Muscle of back (tissue), 3 donors: ENCODE measurements at regions not wholly inside any gene's neighbourhood (a gene's known extent, or its start where the extent isn't known, plus 50 kb on each side); places are given as distances from the start of the nearest gene placed in this dataset.

Source experiments
- DNase-seq, 3 donors: peaks; one replicate each; pipeline versions ENCODE4 v3.0.0 to v3.0.0-alpha.2; 2013

DNA sequence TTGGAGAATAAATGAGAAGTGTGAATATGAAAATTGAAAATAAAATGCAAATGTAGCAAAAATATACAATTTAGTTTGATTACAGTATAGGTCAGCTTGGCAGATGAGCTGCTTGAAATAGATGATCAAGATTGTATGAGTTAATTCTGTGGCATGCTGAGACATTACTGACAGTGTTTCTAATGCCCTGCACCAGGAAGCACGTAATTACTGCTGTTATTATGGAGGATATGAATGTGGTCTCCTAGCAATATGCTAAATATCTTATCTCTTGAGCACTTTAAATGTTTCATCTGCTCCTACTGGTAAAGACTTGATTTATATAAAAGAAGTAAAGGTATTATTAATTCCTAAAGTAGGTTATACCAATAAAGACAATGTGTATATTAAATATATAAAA lies 1015.5 kb downstream of the PLOD2 start:
- DNase-seq = no peak

DNA sequence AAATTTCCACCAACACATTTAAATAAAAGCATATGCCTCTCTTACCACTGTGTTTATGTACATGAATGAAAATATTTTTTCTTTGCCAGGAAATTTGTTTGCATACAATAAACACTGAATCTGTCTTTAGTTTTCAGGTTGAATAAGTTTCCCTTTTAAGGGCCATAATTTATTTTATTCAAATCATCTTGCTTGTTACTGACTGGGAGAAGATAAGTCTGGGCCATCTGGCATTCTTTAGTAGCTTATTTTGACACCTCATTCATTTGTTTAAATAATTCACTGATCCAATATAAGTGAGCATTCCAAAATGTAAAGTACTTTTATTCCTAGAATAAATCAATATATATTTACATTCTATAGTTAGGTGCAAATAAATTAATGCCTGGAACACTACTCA lies 1001.3 kb downstream of the PLOD2 start:
- DNase-seq = no peak

DNA sequence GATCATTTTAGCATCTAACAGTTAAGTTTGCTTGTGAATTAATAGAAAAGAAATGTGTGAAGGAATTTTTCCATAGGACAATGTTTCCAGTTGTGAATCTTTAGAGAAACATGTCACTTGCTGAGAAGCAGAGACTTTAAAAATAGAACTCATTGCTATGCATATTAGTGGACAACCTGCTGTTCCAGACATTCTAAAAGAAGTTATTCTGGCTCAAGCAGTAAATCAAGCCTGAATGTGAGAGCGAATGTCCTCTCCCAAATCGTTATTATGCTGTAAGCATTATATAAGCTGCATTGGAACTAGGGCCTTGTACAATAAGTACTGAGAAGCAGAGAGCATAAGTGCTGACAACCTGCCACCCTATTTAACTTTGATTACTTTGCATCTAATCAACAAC lies 990.9 kb downstream of the PLOD2 start:
- peak in 1 of 3 donors; percentile 10 for DNase-seq

DNA sequence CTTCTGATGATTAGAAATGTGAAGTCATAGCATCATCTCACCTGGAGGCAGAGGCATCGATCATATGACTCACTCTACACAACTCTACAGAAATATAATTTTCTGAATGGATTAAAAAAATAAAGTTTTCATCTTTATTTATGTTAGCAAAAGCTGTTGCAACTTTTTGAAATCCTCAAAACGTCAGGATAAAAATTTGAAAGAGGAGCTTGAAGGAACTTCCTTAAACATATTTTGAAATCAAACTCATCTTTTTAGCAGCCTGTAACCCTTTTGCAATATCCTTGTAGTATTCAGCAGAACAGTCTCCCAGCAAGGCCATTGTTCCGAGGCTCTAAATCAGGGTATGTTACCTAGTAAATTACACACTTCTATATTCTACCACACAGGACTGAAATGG lies 985.4 kb downstream of the PLOD2 start:
- DNase-seq = no peak

DNA sequence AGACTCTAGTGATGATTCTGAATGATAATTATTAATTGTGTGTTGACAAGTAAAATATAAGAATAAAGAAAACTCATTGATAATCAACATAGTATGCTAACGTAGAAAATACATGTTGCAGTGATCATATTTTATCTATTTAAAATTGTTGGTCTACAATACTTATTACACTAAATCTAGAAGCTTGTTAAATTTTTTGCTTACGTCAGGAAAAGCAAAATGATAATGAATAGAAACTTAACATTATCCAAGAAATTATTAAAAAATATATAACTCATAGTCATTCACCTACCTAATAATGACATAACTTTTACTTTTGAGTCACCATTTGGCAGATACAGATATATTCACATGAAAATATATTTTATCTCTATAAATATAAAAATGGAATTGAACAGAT lies 984.1 kb downstream of the PLOD2 start:
- DNase-seq = no peak

DNA sequence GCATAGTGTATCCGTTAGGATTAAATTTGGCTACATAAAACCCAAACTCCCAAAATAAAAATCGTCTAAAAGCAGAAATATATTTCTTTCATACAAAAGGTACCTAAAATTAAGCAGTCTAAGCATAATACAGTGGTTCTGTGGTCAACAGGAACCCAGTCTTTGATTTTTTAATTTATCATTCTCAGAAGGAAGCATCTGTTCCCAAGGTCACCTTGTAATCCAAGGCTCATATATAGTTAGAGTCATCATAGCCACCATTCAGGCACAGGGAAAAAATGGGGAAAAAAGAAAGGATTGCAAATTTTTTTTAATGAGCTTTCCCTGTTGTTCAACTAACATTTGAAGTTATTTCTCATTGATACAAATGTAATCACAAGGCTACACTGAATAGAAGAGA lies 983.2 kb downstream of the PLOD2 start:
- DNase-seq = no peak

DNA sequence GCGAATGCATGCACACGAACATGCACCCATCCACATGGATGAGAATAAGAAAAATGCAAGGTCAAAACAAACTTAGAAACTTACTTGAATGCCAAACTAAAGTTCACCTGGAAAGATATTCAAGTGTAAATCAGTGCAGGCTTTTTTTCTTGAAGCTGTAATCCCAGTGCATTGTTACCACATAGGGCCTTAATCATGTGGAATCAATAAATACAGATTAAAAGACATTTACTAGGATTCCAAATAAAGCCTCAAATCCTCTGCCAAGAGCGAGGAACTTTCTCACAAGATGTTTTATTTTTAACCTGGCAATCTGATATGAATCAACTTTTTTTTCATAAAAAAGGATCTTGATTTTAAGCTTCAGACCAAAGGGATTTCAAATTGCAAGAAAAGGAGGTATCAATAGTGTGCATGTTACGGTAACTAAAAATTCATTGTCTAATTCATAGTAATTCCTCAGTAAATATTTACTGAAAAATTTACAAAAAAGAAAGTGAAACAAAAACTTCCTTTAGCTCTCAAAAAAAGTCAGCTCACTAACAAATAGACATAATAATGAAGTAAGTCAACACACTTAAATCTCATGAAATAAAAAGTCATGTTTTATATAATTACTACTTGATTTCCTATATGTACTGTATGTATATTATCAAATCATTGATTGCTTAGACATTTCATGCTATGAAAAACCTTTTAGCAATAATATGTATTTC lies 978.6 kb downstream of the PLOD2 start:
- DNase-seq = peak in 2 of 3 donors; percentile 9 to 37

DNA sequence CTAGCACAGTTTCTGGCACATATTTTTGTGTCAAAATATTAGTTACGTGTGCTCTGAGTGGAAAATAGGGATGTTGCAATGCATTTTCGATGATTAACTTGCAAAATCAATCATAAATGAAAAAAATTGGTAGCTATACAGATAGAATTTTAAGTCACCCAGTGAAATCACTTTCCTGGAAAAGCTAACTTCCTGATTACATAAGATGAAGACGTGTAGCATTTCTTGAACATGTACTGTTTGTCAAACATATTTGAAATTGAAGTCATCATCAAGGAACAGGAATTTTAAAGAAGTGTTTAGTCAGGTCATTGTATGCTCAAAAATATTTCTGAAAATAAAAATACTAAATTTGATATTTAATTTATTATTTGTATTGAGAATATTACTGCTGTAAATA lies 977.7 kb downstream of the PLOD2 start:
- no peak for DNase-seq

DNA sequence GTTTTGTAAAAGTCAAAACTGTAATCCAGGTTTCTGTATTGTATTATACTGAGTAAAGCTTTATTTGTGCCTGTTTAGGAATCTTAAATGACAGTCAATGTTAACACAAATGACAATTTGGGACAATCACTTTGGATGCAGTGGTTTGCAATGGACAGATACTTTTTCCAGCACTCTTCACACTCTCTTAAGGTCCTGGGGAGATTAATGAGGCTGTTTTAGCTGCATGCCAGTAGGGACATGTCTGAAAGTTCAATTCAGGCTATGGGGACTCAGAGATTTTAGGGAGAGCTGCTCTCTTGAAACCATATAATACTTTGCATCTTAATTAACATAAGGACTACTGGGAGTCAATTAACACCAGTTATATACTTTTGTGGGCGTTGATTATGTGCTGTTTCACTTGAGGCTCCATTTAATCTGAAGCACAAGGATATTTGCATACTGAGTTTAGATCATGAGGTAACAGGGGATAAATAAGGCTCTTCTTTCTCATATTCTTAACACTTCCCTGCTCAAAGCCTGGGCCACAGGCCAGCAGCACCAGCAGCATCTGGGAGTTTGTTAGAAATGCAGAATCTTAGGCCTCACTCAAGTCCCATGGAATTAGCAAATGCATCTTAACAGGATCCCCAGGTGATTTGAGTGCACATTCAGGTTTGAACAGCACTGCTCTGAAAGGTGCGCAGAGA lies 972.8 kb downstream of the PLOD2 start:
- no peak for DNase-seq

DNA sequence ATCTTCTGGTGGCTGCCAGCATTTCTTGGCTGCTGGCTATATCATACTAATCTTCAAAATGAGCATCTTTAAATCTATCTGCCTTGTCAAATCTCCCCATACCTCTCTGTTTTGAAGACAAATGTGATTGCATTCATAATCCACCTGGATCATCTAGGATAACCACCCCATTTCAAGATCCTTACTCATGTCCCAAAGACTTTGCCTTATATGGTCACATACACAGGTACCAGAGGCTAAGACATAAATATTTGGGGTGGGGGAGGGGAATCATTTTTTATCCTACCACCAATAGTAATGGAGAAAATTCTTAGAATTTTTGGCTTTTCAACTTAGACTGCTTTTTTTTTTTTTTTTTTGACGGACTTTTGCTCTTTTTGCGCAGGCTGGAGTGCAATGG lies 970.8 kb downstream of the PLOD2 start:
- DNase-seq = no peak

DNA sequence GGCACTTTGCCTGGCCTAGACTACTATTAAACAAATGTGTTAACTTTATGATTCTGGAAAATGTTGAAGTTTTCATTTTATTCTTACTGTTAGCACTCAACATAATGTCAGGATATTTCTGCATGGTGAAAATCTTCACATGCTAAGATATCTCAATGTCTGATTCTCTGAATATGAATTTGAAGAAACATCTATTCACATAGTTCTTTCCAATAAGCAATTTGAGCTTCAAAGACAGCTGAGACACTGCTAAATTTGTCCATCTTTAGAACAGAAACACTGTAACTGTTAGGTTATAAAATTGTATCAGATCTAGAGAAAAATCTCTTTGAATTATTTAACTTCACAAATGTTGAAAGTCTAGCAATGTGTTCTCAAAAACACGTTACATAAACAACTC lies 970.2 kb downstream of the PLOD2 start:
- DNase-seq = no peak

DNA sequence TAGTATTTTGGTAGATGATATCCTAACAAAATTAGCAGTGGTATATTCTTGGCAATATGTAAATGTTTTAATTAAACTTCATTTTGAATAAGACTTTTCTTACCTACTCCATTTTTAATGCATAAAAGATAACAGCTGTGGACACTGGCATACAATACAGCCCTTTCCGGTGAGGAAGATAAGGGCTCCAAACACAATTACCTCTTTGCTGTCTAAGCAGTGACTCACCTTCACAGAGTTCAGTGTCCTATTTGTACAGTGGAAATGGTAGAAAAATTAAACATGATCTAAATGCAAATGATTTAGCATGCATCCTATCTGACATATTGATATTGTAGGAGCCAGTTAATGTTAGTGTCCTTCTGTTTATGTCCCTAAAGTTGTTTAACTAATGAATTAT lies 969.4 kb downstream of the PLOD2 start:
- DNase-seq = no peak

DNA sequence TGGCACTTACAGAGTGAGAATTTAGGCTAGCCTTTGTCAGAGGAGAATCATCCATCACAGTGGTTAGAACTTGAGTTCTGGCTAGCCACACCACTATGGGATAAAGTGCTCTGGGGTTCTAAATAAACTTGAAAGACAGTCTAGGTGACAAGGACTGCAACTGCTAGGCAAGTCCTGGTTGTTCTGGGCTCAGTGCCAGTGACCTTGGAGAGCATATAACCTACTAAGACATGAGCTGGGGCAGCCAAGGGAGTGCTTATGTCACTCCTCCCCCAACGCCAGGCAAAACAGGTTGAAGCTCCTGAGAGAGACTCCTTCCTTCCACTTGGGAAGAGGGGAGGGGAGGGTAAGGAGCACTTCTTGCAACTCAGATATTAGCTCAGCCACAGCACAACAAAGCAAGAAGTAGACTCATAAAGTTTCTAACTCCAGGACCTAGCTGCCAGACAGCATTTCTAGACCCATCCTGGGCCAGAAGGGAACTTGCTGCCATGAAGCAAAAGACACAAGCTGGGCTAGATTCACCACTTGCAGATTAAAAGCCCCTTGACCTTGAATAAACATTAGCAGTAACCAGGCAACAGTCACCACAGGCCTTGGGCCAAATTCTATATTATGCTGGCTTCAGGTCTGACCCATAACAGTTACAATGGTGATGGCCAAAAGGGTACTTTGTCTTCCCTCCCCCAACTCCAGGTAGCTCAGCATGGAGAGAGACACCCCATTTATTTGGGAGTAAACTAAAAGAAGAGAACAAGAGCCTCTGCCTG lies 963.7 kb downstream of the PLOD2 start:
- no peak for DNase-seq

DNA sequence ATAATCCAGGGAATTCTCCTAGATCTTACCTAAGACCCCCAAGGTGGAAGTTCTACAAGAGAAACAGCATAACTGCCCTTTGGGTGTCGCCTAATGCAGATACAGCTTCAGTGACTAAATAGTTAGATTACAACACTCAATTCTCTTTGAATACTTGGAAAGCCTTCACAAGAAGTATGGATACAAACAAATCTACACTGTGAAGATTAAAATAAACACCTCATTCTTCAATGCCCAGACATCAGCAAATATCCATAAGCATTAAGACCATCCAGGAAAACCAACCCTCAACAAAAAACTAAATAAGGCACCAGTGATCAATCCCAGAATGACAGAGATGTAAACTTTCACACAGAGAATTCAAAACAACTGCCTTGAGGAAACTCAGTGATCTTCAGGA lies 963.2 kb downstream of the PLOD2 start:
- no peak for DNase-seq

DNA sequence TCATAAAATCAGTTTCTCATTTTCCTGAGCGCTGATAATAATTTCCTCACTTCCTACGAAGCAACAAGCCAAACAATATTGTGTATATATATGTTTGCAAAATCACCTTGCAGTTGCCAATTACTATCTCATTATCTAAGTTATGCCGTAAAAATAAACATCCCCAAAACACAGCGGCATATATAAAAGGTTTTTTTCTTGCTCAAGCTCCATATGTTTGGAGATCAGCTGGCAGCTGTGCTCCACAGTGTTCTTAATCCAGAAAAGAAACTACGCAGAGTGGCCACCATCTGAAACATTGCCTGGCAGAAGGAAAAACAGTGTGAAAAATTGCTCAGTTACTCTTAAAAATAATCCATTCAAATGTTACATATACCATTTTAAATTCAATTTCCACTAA lies 951.4 kb downstream of the PLOD2 start:
- peak in 1 of 3 donors; percentile 3 for DNase-seq

DNA sequence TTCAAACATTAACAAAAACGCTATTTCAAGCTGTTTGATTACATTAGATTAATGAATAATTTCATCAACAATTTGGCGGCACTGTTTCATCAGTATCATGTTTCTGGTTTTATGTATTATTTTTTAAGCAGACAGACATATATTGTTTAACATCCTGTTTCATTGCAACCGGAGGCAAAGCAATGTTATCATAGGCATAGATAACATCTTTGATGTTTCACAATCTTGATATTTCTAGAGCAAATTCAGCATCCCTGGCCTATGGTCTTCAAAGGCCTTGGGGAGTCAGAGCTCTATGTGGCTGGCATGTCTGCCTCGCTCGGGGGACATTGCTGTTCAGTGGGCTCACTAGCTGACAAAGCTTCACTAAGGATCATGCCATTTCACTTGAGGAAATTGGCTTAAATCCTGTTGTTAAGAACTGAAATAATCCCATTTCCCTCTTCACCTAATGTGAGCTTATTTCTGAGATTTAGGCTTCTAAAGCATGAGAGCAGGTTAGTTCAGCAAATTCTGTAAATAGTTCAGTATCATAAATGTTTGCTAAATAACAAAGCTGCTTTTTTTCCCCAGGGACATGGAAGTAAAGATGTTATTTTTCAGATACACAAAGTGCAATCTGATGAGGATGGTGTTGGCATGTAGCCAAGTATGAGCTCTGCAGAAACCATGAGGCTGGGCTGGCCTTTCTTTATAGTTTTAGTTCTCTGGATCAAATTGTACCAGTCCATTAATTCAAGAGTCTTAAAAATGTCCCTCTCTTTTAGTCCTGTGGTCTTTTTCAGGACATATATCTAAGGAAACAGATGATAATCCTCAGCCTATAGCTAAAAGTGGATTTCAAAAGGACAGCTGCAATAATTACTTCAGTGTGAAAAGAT lies 941.4 kb downstream of the PLOD2 start:
- DNase-seq = peak in 2 of 3 donors; percentile 6 to 30

DNA sequence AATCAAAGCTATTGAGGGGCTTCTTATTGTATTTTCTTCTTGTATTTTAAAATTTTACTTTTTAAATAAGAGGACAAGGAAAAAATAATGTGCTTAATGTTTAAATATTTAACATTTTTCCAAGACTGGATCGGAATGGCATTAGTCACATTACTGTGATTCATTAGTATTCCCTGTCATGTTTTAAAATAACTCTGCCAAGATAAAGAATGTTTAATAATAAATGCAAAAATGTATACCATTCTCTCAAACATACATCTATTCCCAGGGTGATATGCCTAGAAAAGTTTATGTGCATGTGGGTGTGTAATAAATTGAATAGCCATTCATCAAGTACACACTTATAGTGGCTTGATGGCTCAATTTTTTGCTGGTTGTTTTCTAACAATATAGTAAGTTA lies 936.1 kb downstream of the PLOD2 start:
- no peak for DNase-seq

DNA sequence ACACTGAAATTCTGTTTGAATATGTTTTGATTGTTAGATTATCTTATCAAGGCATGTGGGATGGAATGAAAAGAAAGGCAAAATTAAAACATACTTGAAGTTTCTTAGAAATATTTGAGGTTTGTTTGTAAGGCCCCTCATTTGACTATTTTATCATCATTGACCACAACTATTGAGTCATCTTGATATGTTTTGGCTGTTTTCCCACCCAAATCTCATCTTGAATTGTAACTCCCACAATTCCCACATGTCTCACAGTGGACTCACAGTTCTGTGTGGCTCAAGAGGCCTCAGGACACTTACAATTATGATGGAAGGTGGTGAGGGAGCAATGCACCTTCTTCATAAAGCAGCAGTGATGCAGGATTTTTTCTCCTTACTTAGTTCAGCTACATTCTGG lies 917.1 kb downstream of the PLOD2 start:
- peak in 1 of 3 donors; percentile 70 for DNase-seq

DNA sequence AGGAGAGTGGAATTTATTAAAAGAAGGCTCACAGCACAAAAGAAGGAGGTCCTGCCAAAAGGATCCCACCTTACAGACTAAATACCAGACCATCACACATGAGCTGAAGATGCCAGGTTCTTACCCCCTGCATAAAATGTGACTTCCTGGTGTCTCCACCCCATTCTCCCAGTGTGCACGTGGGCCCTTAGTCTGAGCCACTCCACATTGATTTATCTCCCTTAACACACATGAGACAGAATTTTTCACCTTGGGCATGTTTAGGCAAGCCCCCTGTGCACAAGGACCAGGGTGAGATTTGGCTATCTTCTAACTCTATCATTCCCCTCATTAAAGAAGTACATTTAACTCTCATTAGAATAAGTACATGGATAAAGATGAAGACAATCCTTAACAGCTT lies 916.7 kb downstream of the PLOD2 start:
- no peak for DNase-seq

DNA sequence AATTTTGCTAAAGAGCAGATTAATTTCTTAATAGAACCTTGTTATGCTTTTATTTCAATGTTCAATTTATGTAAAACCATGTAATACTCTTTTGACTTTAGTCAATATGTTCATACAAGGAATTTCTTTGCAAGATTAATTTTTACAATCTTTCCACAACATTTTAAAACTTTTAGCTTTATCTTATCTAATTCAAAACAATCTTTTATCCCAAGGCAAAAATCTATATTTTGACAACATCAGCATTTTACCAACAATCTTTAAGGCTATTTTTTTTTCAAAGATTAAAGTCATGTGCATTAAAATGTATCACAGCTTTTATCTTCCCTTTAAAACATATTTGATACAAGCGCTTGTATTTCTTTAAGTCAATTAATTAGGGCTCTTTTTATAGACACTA lies 914.7 kb downstream of the PLOD2 start:
- no peak for DNase-seq

DNA sequence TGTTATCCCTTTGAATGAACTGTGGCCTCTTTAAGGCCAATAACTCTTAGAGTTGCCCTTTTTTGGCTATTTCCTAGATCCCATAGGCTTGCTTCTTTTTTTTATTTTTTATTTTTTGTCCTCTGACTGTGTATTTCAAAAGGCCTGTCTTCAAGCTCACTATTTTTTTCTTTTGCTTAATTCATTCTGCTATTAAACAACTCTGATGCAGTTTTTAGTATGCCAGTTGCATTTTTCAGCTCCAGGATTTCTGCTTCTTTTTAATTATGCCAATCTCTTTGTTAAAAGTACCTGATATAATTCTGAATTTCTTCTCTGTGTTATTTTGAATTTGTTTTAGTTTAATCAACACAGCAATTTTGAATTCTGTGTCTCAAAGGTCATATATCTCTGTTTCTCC lies 912.1 kb downstream of the PLOD2 start:
- DNase-seq = no peak

DNA sequence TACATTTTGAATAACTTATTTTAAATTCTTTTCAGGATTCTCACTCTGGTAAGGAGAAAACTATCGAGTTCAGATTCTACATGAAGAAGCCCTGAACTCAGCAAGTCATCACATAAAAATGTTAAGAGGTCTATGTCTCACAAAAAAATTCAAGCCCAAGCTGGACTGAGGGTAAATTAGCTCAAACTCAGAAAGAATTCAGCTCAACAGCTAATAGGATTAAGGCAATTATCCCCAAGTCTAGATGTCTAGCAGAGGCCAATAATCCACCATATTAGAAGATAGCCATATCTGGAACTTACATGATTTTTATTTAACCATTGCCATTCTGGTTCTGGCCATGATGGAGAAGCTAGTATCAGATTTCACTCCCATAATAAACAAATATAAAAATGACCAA lies 909.7 kb downstream of the PLOD2 start:
- DNase-seq = no peak
